HCT116 (cell line): ENCODE measurements at regions not wholly inside any gene's neighbourhood (a gene's known extent, or its start where the extent isn't known, plus 50 kb on each side); places are given as distances from the start of the nearest gene placed in this dataset.
"Not testable (repeated sequence)": the region's sequence is repeated elsewhere in the genome, so short reads cannot be mapped to it uniquely, and the experiment has no call there.

Experiments
- ATAC-seq: fragments of 200-7000 bp; cut with Tn5 transposase; 2 replicates; pipeline ENCODE4 v1.9.1; 2020; ENCODE audit warnings: mild to moderate bottlenecking, moderate library complexity
- BruUV-seq: library from RNA; stranded (reverse); fragments of 400-500 nt; replicated peaks from 2 replicates; lab custom pipeline; 2021; lab: Mats Ljungman, UMichigan
- CTCF ChIA-PET: fragments of 300-600 bp; sonication (Branson Sonifier 250); formaldehyde crosslinking; loops from one replicate; lab custom pipeline; 2021; ENCODE audit warnings: antibody characterized with exemption; lab: Charles Lee
- POLR2A ChIA-PET: fragments of 300-600, 350-600 bp; sonication (Branson Sonifier 250); formaldehyde crosslinking; loops from one replicate; lab custom pipeline; 2021; ENCODE audit warnings: antibody characterized with exemption; lab: Charles Lee
- RAD21 ChIA-PET, 2 experiments: fragments of 300-600 bp; sonication (Branson Sonifier 250); formaldehyde crosslinking; loops; one replicate each; lab custom pipeline; 2023; ENCODE audit warnings: low total read pairs in 2 of 2; ENCODE audit not compliant: uncharacterized antibody in 2 of 2, unreplicated experiment in 2 of 2, low non-redundant PET in 1 of 2; lab: Charles Lee
- DNase-seq: peaks from one replicate; pipeline ENCODE4 v3.0.0-alpha.2; 2010; ENCODE audit warnings: low read depth, low spot score
- H2AFZ ChIP-seq: fragments of 200-600 bp; shearing (Covaris generic), sonication (generic); 2 replicates; pipeline ENCODE4 v1.6.1; 2017; ENCODE audit warnings: low read depth, mixed run types, mixed read lengths, antibody characterized with exemption, low read length; ENCODE audit not compliant: poor library complexity, severe bottlenecking
- H3K27ac ChIP-seq: 2 replicates; pipeline ENCODE4 v1.5.1; 2012; ENCODE audit warnings: low read depth, low read length
- H3K27me3 ChIP-seq: fragments of 200-600 bp; sonication (generic); 2 replicates; pipeline ENCODE4 v1.6.1; 2016; ENCODE audit warnings: mixed run types, low read length, mixed read lengths; ENCODE audit not compliant: insufficient read depth
- H3K36me3 ChIP-seq, 2 experiments: fragments of 200-500 bp in 1 of 2; fragments of 200-600 bp in 1 of 2; sonication (Bioruptor generic) in 1 of 2; sonication (generic) in 1 of 2; 2 replicates each; pipeline versions ENCODE4 v1.5.1 to v1.6.1; 2014 to 2016; ENCODE audit warnings: low read length in 2 of 2, inconsistent platforms in 1 of 2, mixed read lengths in 1 of 2, mixed run types in 1 of 2; ENCODE audit not compliant: insufficient read depth in 2 of 2, control insufficient read depth in 1 of 2
- H3K4me1 ChIP-seq, 2 experiments: fragments of 200-600 bp in 1 of 2; sonication (generic) in 1 of 2; 2 replicates each; pipeline versions ENCODE4 v1.5.1 to v1.6.1; 2012 to 2017; ENCODE audit warnings: low read length in 2 of 2, inconsistent platforms in 1 of 2, mild to moderate bottlenecking in 1 of 2, mixed read lengths in 1 of 2, mixed run types in 1 of 2, moderate library complexity in 1 of 2; ENCODE audit not compliant: insufficient read depth in 2 of 2, control insufficient read depth in 1 of 2
- H3K4me2 ChIP-seq: fragments of 200-600 bp; sonication (generic); 2 replicates; pipeline ENCODE4 v1.6.1; 2017; ENCODE audit warnings: mixed run types, low read length, mixed read lengths
- H3K4me3 ChIP-seq, 2 experiments: fragments of 200-600 bp in 1 of 2; sonication (generic) in 1 of 2; replicated peaks in 1 of 2; 2 replicates each; pipeline ENCODE4 v1.5.1; 2011 to 2016; ENCODE audit warnings: low read length in 2 of 2, control low read depth in 1 of 2, low read depth in 1 of 2, mild to moderate bottlenecking in 1 of 2, mixed read lengths in 1 of 2, mixed run types in 1 of 2
- H3K79me2 ChIP-seq: fragments of 200-600 bp; sonication (generic); 2 replicates; pipeline ENCODE4 v1.6.1; 2017; ENCODE audit warnings: mild to moderate bottlenecking, mixed run types, low read length, moderate library complexity, mixed read lengths; ENCODE audit not compliant: insufficient read depth
- H3K9ac ChIP-seq: fragments of 200-600 bp; sonication (generic); 2 replicates; pipeline ENCODE4 v1.6.1; 2016; ENCODE audit warnings: low read length, mixed read lengths
- H3K9me2 ChIP-seq: fragments of 200-600 bp; sonication (generic), shearing (Covaris generic); 2 replicates; pipeline ENCODE4 v1.6.1; 2017; ENCODE audit warnings: mixed run types, mild to moderate bottlenecking, moderate library complexity; ENCODE audit not compliant: insufficient read depth
- H3K9me3 ChIP-seq, 2 experiments: fragments of 200-500 bp in 1 of 2; fragments of 200-600 bp in 1 of 2; sonication (Bioruptor generic) in 1 of 2; sonication (generic) in 1 of 2; 2 replicates each; pipeline ENCODE4 v1.6.1; 2014 to 2017; ENCODE audit warnings: low read length in 2 of 2, mixed read lengths in 2 of 2, inconsistent platforms in 1 of 2, low read depth in 1 of 2, mild to moderate bottlenecking in 1 of 2, mixed run types in 1 of 2, moderate library complexity in 1 of 2; ENCODE audit not compliant: control insufficient read depth in 1 of 2, insufficient read depth in 1 of 2
- H4K20me1 ChIP-seq: fragments of 200-600 bp; sonication (generic), shearing (Covaris generic); 2 replicates; pipeline ENCODE4 v1.6.1; 2017; ENCODE audit warnings: mixed run types, mild to moderate bottlenecking, moderate library complexity; ENCODE audit not compliant: insufficient read depth
- CBX3 ChIP-seq: IDR thresholded peaks from 2 replicates; pipeline ENCODE4 v1.6.1; 2012; ENCODE audit warnings: low read depth
- CEBPB ChIP-seq: IDR thresholded peaks from 2 replicates; pipeline ENCODE4 v1.6.1; 2012; ENCODE audit warnings: low read depth
- CTCF ChIP-seq, 3 experiments: fragments of 200-600 bp in 1 of 3; sonication (generic) in 1 of 3; IDR thresholded peaks in 2 of 3; conservative IDR thresholded peaks in 1 of 3; 2 replicates each; pipeline ENCODE4 v1.5.1; 2012 to 2017; ENCODE audit warnings: low read depth in 2 of 3, low read length in 2 of 3, antibody characterized with exemption in 1 of 3, borderline replicate concordance in 1 of 3, control low read depth in 1 of 3, mild to moderate bottlenecking in 1 of 3, mixed read lengths in 1 of 3, mixed run types in 1 of 3, moderate library complexity in 1 of 3; ENCODE audit not compliant: insufficient read depth in 1 of 3
- EGR1 ChIP-seq: IDR thresholded peaks from 2 replicates; pipeline ENCODE4 v1.6.1; 2012; ENCODE audit warnings: low read depth
- EZH2 ChIP-seq: fragments of 200-600 bp; sonication (generic); IDR thresholded peaks from 2 replicates; pipeline ENCODE4 v1.6.1; 2017; ENCODE audit warnings: antibody characterized with exemption, mixed run types
- POLR2A ChIP-seq: IDR thresholded peaks from 2 replicates; pipeline ENCODE4 v1.7.0; 2011; ENCODE audit warnings: borderline replicate concordance; ENCODE audit not compliant: insufficient read depth, insufficient read length; ENCODE audit errors: extremely low read depth
- SP1 ChIP-seq: IDR thresholded peaks from 2 replicates; pipeline ENCODE4 v1.6.1; 2012; ENCODE audit warnings: low read depth
- SRF ChIP-seq: IDR thresholded peaks from 2 replicates; pipeline ENCODE4 v1.6.1; 2012; ENCODE audit warnings: low read depth
- YY1 ChIP-seq: IDR thresholded peaks from 2 replicates; pipeline ENCODE4 v1.6.1; 2011; ENCODE audit warnings: low read length, low read depth, moderate library complexity, mild to moderate bottlenecking; ENCODE audit not compliant: insufficient replicate concordance; ENCODE audit errors: extremely low read depth
- ZFX ChIP-seq: fragments of 450-650 bp; IDR thresholded peaks from 2 replicates; pipeline ENCODE4 v1.6.1; 2017
- ZNF274 ChIP-seq: fragments of 200-500 bp; sonication (Bioruptor generic); IDR thresholded peaks from 2 replicates; pipeline ENCODE4 v1.6.1; 2014; ENCODE audit warnings: mild to moderate bottlenecking, low read depth, low read length, inconsistent platforms
- intact Hi-C: fragments of 100-400 bp; cut with micrococcal nuclease; formaldehyde crosslinking; loops from 2 replicates; pipeline ENCODE4 v1.10.0; 2022
- TF ChIP-seq, protein P1 (sequence below): IDR thresholded peaks from 2 replicates; pipeline ENCODE4 v1.6.1; 2012
- TF ChIP-seq, protein P2 (sequence below): IDR thresholded peaks from 2 replicates; pipeline ENCODE4 v1.6.1; 2012; ENCODE audit warnings: low read depth
- TF ChIP-seq, protein P3 (sequence below): IDR thresholded peaks from 2 replicates; pipeline ENCODE4 v1.6.1; 2012

DNA sequence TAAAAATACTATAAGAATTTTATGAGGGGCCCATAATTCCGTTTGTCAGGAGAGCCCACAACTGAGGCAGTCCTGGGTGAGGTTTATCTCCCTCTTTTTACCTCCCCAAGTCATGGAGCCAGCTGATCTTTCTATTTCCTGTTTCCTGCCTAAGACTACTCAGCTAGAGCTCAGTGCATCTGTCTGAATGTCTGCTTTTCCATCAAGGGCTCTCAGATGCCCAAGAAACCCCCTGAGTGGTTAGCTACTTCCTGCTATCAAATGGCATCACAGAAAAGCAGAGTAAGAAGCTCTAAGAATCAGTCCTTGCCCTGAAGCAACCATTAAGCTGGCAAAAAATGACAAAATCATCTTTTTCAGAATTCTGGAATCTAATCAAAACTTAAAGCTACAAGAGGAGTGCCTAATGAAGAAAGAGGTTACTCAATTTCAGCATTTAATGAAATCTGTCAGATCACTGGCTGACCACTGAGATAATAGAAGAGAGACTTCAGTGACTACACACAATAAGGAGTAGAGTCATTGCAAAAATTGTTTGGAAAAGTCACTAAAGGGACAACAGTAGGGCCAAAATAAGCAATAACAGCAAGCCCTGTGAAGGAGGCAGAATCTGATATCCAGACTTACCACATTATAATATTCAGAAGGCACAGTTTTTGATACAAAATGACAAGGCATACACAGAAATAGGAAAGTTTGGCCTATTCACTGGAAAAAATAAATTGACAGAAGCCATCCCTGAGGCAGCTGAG lies 150.1 kb downstream of the CYB561 start:
- Histone ChIP-seq H3K9me2 (no peaks in the 10 kb centered on the region), H3K27me3 (no peaks in the 10 kb centered on the region), H3K36me3 (no peaks in the 10 kb centered on the region), H2AFZ (no peak overlapping the region), H3K27ac (no peak overlapping the region), H4K20me1 (no peaks in the 10 kb centered on the region), H3K9me3 (peaks cover 0 to 5% of the 10 kb centered on the region in 2 experiments; a peak in 3 of 4 replicates), H3K4me1 (no peaks in the 10 kb centered on the region), H3K79me2 (no peaks in the 10 kb centered on the region), H3K4me3 (no peak overlapping the region), H3K9ac (no peak overlapping the region), H3K4me2 (no peak overlapping the region)
- BruUV-seq, result no TSS peak
- TF ChIP-seq, protein P1, sequence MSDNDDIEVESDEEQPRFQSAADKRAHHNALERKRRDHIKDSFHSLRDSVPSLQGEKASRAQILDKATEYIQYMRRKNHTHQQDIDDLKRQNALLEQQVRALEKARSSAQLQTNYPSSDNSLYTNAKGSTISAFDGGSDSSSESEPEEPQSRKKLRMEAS, result no peak
- TF ChIP-seq SRF, result no peak
- TF ChIP-seq ZFX, result no peak
- TF ChIP-seq SP1, result no peak
- TF ChIP-seq YY1, result no peak
- no peak for TF ChIP-seq EGR1
- no peak for TF ChIP-seq EZH2
- TF ChIP-seq, protein P2, sequence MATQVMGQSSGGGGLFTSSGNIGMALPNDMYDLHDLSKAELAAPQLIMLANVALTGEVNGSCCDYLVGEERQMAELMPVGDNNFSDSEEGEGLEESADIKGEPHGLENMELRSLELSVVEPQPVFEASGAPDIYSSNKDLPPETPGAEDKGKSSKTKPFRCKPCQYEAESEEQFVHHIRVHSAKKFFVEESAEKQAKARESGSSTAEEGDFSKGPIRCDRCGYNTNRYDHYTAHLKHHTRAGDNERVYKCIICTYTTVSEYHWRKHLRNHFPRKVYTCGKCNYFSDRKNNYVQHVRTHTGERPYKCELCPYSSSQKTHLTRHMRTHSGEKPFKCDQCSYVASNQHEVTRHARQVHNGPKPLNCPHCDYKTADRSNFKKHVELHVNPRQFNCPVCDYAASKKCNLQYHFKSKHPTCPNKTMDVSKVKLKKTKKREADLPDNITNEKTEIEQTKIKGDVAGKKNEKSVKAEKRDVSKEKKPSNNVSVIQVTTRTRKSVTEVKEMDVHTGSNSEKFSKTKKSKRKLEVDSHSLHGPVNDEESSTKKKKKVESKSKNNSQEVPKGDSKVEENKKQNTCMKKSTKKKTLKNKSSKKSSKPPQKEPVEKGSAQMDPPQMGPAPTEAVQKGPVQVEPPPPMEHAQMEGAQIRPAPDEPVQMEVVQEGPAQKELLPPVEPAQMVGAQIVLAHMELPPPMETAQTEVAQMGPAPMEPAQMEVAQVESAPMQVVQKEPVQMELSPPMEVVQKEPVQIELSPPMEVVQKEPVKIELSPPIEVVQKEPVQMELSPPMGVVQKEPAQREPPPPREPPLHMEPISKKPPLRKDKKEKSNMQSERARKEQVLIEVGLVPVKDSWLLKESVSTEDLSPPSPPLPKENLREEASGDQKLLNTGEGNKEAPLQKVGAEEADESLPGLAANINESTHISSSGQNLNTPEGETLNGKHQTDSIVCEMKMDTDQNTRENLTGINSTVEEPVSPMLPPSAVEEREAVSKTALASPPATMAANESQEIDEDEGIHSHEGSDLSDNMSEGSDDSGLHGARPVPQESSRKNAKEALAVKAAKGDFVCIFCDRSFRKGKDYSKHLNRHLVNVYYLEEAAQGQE, result no peak
- no peak for TF ChIP-seq CTCF (IDR thresholded peaks at IDR 0.05 in 2 of 3, conservative IDR thresholded peaks at IDR 0.05 in 1 of 3; ENCODE audit: borderline replicate concordance in 1 of 3, insufficient read depth in 1 of 3, low read depth in 2 of 3, low read length in 2 of 3)
- TF ChIP-seq, protein P3, sequence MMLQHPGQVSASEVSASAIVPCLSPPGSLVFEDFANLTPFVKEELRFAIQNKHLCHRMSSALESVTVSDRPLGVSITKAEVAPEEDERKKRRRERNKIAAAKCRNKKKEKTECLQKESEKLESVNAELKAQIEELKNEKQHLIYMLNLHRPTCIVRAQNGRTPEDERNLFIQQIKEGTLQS, result no peak
- no peak for TF ChIP-seq ZNF274
- no peak for TF ChIP-seq CBX3
- TF ChIP-seq CEBPB, result no peak
- no peak for TF ChIP-seq POLR2A
- intact Hi-C loops, result no loop called here
- CTCF ChIA-PET, result interaction anchor here (0.5 kb wide), 1 partner anchor 565 kb away, joined by 3 read pairs; no protein-coding TSS in a partner anchor
- RAD21 ChIA-PET, result no interaction called here
- ATAC-seq (no peak), DNase-seq (no peak)
- POLR2A ChIA-PET, result no interaction called here

DNA sequence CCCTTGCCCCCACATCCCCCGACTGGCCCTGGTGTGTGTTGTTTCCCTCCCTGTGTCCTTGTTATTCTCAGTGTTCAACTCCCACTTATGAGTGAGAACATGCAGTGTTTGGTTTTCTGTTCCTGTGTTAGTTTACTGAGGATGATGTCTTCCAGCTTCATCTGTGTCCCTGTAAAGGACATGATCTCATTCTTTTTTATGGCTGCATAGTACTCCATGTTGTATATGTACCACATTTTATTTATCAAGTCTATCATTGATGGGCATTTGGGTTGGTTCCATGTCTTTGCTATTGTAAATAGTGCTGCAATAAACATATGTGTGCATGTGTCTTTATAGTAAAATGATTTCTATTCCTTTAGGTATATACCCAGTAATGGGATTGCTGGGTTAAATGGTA lies 147.2 kb downstream of the CYB561 start:
- H3K9ac ChIP-seq, BruUV-seq, H3K4me3 ChIP-seq, RAD21 ChIA-PET, H4K20me1 ChIP-seq, H3K27ac ChIP-seq, H2AFZ ChIP-seq, H3K79me2 ChIP-seq, CTCF ChIA-PET, intact Hi-C loops, ATAC-seq, POLR2A ChIA-PET, H3K27me3 ChIP-seq, H3K9me3 ChIP-seq, H3K9me2 ChIP-seq, H3K4me2 ChIP-seq, DNase-seq, H3K36me3 ChIP-seq, H3K4me1 ChIP-seq: not testable (repeated sequence)
